OCI-LY3 (cell line): ENCODE measurements at regions not wholly inside any gene's neighbourhood (a gene's known extent, or its start where the extent isn't known, plus 50 kb on each side); places are given as distances from the start of the nearest gene placed in this dataset.

Experiments
- H2AFZ ChIP-seq: fragments of 200-600, 300-600 bp; shearing (Covaris generic); 2 replicates; pipeline ENCODE4 v1.6.0; 2014; ENCODE audit warnings: antibody characterized with exemption, low read depth, low read length
- H3K27ac ChIP-seq: fragments of 200-600, 300-600 bp; sonication (generic); 2 replicates; pipeline ENCODE4 v1.5.1; 2014; ENCODE audit warnings: mild to moderate bottlenecking, low read length, moderate library complexity, mixed read lengths
- H3K27me3 ChIP-seq: fragments of 200-600, 300-600 bp; sonication (generic); 2 replicates; pipeline ENCODE4 v1.6.1; 2014; ENCODE audit warnings: low read depth, low read length, mixed read lengths
- H3K36me3 ChIP-seq: fragments of 200-600, 300-600 bp; sonication (generic); replicated peaks from 2 replicates; pipeline ENCODE3; 2014; ENCODE audit warnings: low read depth, low read length, mixed read lengths
- H3K4me1 ChIP-seq: fragments of 300-600, 200-600 bp; sonication (generic); 2 replicates; pipeline ENCODE4 v1.6.1; 2014; ENCODE audit warnings: low read length, mixed read lengths
- H3K4me2 ChIP-seq: fragments of 200-600, 300-600 bp; sonication (generic); 2 replicates; pipeline ENCODE4 v1.6.1; 2014; ENCODE audit warnings: low read length, mixed read lengths
- H3K4me3 ChIP-seq: fragments of 300-600, 200-600 bp; sonication (generic); 2 replicates; pipeline ENCODE4 v1.5.1; 2014; ENCODE audit warnings: antibody characterized with exemption, mild to moderate bottlenecking, low read length, moderate library complexity
- H3K79me2 ChIP-seq: fragments of 300-600, 200-600 bp; shearing (Covaris generic); 2 replicates; pipeline ENCODE4 v1.6.1; 2014; ENCODE audit warnings: mild to moderate bottlenecking, low read length, mixed read lengths
- H3K9ac ChIP-seq: fragments of 300-600, 200-600 bp; shearing (Covaris generic); 2 replicates; pipeline ENCODE4 v1.6.0; 2014; ENCODE audit warnings: mild to moderate bottlenecking, low read length, moderate library complexity
- H3K9me3 ChIP-seq: fragments of 200-600, 300-600 bp; shearing (Covaris generic); 2 replicates; pipeline ENCODE4 v1.6.1; 2014; ENCODE audit warnings: low read length, mixed read lengths; ENCODE audit not compliant: insufficient read depth
- H4K20me1 ChIP-seq: fragments of 200-600, 300-600 bp; sonication (generic); 2 replicates; pipeline ENCODE4 v1.6.1; 2016; ENCODE audit warnings: low read length, mixed read lengths; ENCODE audit not compliant: insufficient read depth
- EZH2phosphoT487 ChIP-seq: fragments of 200-600 bp; shearing (Covaris generic); IDR thresholded peaks from 2 replicates; pipeline ENCODE4 v1.6.1; 2018; ENCODE audit warnings: antibody characterized with exemption, mixed run types, low read depth
- TF ChIP-seq, protein P1 (sequence below): fragments of 200-600, 300-600 bp; sonication (generic); IDR thresholded peaks from 2 replicates; pipeline ENCODE4 v1.5.1; 2014; ENCODE audit warnings: antibody characterized with exemption, low read length, low read depth

DNA sequence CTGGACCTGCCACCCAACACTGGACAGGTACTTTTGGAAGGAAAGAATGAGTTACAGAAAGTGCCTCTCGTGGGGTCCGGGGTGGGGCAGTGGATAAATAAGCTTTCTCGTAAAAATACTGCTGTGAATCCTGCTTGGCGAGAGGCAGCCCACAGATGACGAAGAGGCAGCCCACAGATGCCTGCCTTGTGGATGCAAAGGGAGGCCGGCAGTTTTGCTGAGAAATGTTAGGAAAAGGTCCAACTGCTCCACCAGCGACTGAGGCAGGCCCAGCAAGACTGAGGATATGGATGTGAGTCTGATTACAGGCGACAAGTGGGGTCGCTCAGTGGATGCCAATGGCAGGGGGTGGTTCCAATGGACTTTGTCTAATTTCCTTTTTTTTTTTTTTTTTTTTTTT, 79.1 kb upstream of the PPP1R26 start:
- H3K4me2 ChIP-seq = no peak overlapping the region
- TF ChIP-seq, protein P1, sequence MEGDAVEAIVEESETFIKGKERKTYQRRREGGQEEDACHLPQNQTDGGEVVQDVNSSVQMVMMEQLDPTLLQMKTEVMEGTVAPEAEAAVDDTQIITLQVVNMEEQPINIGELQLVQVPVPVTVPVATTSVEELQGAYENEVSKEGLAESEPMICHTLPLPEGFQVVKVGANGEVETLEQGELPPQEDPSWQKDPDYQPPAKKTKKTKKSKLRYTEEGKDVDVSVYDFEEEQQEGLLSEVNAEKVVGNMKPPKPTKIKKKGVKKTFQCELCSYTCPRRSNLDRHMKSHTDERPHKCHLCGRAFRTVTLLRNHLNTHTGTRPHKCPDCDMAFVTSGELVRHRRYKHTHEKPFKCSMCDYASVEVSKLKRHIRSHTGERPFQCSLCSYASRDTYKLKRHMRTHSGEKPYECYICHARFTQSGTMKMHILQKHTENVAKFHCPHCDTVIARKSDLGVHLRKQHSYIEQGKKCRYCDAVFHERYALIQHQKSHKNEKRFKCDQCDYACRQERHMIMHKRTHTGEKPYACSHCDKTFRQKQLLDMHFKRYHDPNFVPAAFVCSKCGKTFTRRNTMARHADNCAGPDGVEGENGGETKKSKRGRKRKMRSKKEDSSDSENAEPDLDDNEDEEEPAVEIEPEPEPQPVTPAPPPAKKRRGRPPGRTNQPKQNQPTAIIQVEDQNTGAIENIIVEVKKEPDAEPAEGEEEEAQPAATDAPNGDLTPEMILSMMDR = no peak
- TF ChIP-seq EZH2phosphoT487 = no peak
- no peaks in the 10 kb centered on the region for H3K27me3 ChIP-seq
- H3K36me3 ChIP-seq = no peaks in the 10 kb centered on the region
- no peak overlapping the region for H3K27ac ChIP-seq
- no peaks in the 10 kb centered on the region for H3K79me2 ChIP-seq
- H3K4me1 ChIP-seq = no peaks in the 10 kb centered on the region
- H3K9me3 ChIP-seq = no peaks in the 10 kb centered on the region
- H3K4me3 ChIP-seq = no peak overlapping the region
- no peak overlapping the region for H2AFZ ChIP-seq
- H4K20me1 ChIP-seq = no peaks in the 10 kb centered on the region
- no peak overlapping the region for H3K9ac ChIP-seq

DNA sequence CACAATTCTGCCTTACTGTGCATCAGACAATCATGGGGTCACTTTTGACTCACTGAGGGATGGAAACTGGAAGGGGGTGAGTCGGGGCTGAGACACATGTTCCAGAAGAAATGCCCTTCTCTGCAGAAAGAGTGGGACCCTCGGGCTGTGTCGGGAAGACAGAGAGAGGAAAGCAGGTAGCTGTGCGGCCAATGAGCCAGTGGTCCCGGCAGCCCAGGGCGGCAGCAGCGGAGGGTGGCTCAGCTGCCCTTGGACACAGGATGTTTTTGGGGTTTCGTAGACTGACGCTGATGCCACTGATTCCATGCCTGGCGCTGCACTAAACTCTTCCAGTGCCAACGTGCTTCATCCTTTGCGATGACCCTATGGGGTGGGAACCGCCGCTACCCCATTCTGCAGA, 78.4 kb upstream of the PPP1R26 start:
- H3K9me3 ChIP-seq = no peaks in the 10 kb centered on the region
- no peak overlapping the region for H3K27ac ChIP-seq
- H3K4me3 ChIP-seq = no peak overlapping the region

DNA sequence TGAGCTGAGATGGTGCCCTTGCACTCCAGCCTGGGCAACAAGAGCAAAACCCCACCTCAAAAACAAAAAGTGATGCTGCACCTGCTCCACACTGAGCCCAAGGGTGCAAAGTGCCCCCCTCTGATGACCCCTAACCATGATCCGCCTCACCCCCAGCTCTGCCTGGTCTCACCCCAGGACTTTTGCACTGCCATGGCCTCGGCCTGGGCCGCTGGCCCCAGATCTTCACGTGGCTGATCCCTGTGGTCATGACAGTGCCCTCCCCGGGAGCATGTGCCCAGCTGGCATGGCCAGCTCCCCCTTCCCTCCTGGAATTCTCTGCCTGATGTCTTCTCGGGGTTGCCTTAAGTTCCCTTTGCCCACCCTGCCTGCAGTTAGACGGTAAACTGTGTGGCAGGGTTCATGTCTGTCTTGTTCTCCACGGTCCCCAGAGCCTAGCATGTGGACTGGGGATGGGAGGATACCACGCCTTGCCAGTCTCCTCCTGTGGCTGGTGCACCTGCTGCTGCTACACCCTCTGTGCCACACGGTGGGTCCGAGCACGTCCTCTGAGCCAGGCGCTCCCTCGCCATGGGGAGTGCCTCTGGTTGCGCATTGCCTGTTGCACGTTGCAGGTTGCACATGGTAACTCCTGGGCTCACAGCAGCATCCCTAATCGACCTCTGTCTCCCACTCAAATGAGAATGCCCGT, 77.4 kb upstream of the PPP1R26 start:
- no peak for TF ChIP-seq EZH2phosphoT487
- TF ChIP-seq, protein P1 = no peak
- no peaks in the 10 kb centered on the region for H3K79me2 ChIP-seq
- H3K36me3 ChIP-seq = no peaks in the 10 kb centered on the region
- H3K4me3 ChIP-seq = no peak overlapping the region
- H3K9me3 ChIP-seq = no peaks in the 10 kb centered on the region
- no peaks in the 10 kb centered on the region for H4K20me1 ChIP-seq
- no peaks in the 10 kb centered on the region for H3K27me3 ChIP-seq
- no peak overlapping the region for H3K4me2 ChIP-seq
- H3K9ac ChIP-seq = no peak overlapping the region
- no peaks in the 10 kb centered on the region for H3K4me1 ChIP-seq
- H3K27ac ChIP-seq = no peak overlapping the region
- no peak overlapping the region for H2AFZ ChIP-seq

More for the DNA sequence above, 78.4 kb upstream of the PPP1R26 start:
- Histone ChIP-seq H3K36me3 (no peaks in the 10 kb centered on the region), H3K9ac (no peak overlapping the region), H4K20me1 (no peaks in the 10 kb centered on the region), H3K4me2 (no peak overlapping the region), H3K4me1 (no peaks in the 10 kb centered on the region), H2AFZ (no peak overlapping the region), H3K79me2 (no peaks in the 10 kb centered on the region), H3K27me3 (no peaks in the 10 kb centered on the region)
- no peak for TF ChIP-seq EZH2phosphoT487
- TF ChIP-seq, protein P1 = no peak

DNA sequence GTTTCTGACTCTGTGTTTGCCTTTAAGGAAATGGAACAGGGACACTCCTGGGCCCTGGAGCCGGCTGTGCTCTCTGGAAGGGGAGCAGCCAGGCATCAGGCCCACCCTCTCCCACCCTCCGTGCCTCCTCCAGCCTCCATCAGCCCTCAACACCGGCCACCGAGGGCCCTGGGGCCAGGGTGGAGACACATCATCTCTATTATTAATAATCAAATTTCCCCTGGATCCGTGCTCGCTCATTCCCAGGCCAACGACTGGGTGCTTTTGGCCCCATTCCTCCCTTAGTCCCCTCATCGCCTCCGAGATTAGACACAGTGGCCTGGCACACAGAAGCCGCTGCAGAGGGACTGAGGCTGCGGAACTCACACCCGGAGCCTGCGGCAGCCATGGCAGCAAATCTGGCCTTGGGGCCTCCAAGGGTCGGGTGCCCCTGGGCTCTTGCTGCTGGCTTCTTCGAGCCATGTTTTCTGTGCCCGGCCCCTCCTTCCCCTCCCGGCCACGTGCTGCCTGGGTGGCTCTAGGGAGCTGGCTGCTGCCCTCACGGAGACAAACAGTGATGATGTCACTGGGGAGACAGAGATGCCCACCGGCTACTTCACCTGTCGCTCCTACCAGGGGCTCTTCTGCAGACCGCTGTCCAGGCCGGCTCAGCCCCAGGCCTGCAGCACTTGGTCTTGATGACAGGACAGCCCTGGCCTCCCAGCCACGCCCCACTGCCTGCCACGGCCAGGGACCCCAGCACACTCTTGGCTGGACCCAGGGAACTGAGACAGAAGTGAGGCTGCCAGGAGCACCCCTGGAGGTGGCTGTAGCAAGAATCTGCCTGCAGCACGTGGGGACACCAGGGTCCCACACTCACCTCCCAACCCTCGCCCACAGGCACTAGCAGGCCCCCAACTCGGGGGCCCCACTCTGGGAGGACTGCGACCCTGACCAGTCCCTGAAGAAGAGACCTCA, 76.6 kb upstream of the PPP1R26 start:
- H3K4me2 ChIP-seq = no peak overlapping the region
- no peak overlapping the region for H3K9ac ChIP-seq
- H3K79me2 ChIP-seq = no peaks in the 10 kb centered on the region
- H3K27ac ChIP-seq = no peak overlapping the region
- no peaks in the 10 kb centered on the region for H3K36me3 ChIP-seq
- no peaks in the 10 kb centered on the region for H3K27me3 ChIP-seq
- H4K20me1 ChIP-seq = no peaks in the 10 kb centered on the region
- TF ChIP-seq EZH2phosphoT487 = no peak
- TF ChIP-seq, protein P1 = no peak
- no peaks in the 10 kb centered on the region for H3K9me3 ChIP-seq
- no peak overlapping the region for H3K4me3 ChIP-seq
- H3K4me1 ChIP-seq = no peaks in the 10 kb centered on the region
- no peak overlapping the region for H2AFZ ChIP-seq
